Liver (tissue), 8 donors: ENCODE measurements at regions not wholly inside any gene's neighbourhood (a gene's known extent, or its start where the extent isn't known, plus 50 kb on each side); places are given as distances from the start of the nearest gene placed in this dataset.
"Not testable (repeated sequence)": the region's sequence is repeated elsewhere in the genome, so short reads cannot be mapped to it uniquely, and the experiment has no call there.

Experiments used
- DNase-seq: peaks from one replicate; pipeline ENCODE4 v3.0.0-alpha.2; 2017; ENCODE audit warnings: low spot score
- H3K27ac ChIP-seq, 2 donors: one replicate each; pipeline ENCODE4 v1.7.0; 2013; ENCODE audit warnings: inconsistent platforms in 2 of 2, low read length in 2 of 2, control low read depth in 1 of 2, low read depth in 1 of 2, mild to moderate bottlenecking in 1 of 2
- H3K27me3 ChIP-seq, 4 donors: one replicate each; pipeline versions ENCODE4 v1.6.1 to v1.7.0; 2013; ENCODE audit warnings: low read length in 3 of 4, inconsistent platforms in 1 of 4, mild to moderate bottlenecking in 1 of 4, moderate library complexity in 1 of 4; ENCODE audit not compliant: control insufficient read depth in 4 of 4, insufficient read depth in 4 of 4
- H3K36me3 ChIP-seq, 4 donors: one replicate each; pipeline versions ENCODE4 v1.6.1 to v1.7.0; 2013; ENCODE audit warnings: low read length in 3 of 4, mild to moderate bottlenecking in 3 of 4, low read depth in 1 of 4, moderate library complexity in 1 of 4; ENCODE audit not compliant: control insufficient read depth in 4 of 4, insufficient read depth in 3 of 4
- H3K4me1 ChIP-seq, 4 donors: one replicate each; pipeline versions ENCODE4 v1.6.1 to v1.7.0; 2013; ENCODE audit warnings: low read length in 3 of 4, mild to moderate bottlenecking in 3 of 4, moderate library complexity in 1 of 4; ENCODE audit not compliant: control insufficient read depth in 4 of 4, insufficient read depth in 4 of 4
- H3K4me3 ChIP-seq, 3 donors: one replicate each; pipeline versions ENCODE4 v1.6.1 to v1.7.0; 2013; ENCODE audit warnings: low read length in 3 of 3, control low read depth in 1 of 3, low read depth in 1 of 3, mild to moderate bottlenecking in 1 of 3
- H3K9ac ChIP-seq, 2 donors: one replicate each; pipeline ENCODE4 v1.7.0; 2013; ENCODE audit warnings: low read length in 2 of 2, mild to moderate bottlenecking in 2 of 2, moderate library complexity in 2 of 2, control low read depth in 1 of 2, low read depth in 1 of 2
- H3K9me3 ChIP-seq, 4 donors: one replicate each; pipeline versions ENCODE4 v1.6.1 to v1.7.0; 2013; ENCODE audit warnings: low read length in 3 of 4; ENCODE audit not compliant: control insufficient read depth in 4 of 4
- ATF3 ChIP-seq: IDR thresholded peaks from 2 replicates; pipeline ENCODE4 v1.6.1; 2016; ENCODE audit warnings: antibody characterized with exemption
- CTCF ChIP-seq: fragments of 150-350 bp; IDR thresholded peaks from 2 replicates; pipeline ENCODE4 v1.5.1; 2017; ENCODE audit warnings: improper control_type of control experiment, low read depth, low read length; ENCODE audit not compliant: missing input control
- EGR1 ChIP-seq, 2 donors: IDR thresholded peaks; 2 replicates each; pipeline ENCODE4 v1.6.1; 2016 to 2018; ENCODE audit warnings: antibody characterized with exemption in 2 of 2, low read depth in 2 of 2
- FOXA1 ChIP-seq: IDR thresholded peaks from 2 replicates; pipeline ENCODE4 v1.6.1; 2016; ENCODE audit warnings: antibody characterized with exemption
- FOXA2 ChIP-seq: IDR thresholded peaks from 2 replicates; pipeline ENCODE4 v1.6.1; 2016; ENCODE audit warnings: antibody characterized with exemption
- GABPA ChIP-seq, 2 donors: IDR thresholded peaks in 1 of 2; conservative IDR thresholded peaks in 1 of 2; 2 replicates each; pipeline ENCODE4 v1.6.1; 2016; ENCODE audit warnings: antibody characterized with exemption in 2 of 2, mild to moderate bottlenecking in 1 of 2, moderate library complexity in 1 of 2
- HNF4A ChIP-seq, 2 donors: conservative IDR thresholded peaks; 2 replicates each; pipeline ENCODE4 v1.6.1; 2016; ENCODE audit warnings: antibody characterized with exemption in 2 of 2, mild to moderate bottlenecking in 2 of 2
- HNF4G ChIP-seq: IDR thresholded peaks from 2 replicates; pipeline ENCODE4 v1.6.1; 2016; ENCODE audit warnings: antibody characterized with exemption
- JUND ChIP-seq, 2 donors: IDR thresholded peaks; 2 replicates each; pipeline ENCODE4 v1.6.1; 2016; ENCODE audit warnings: antibody characterized with exemption in 2 of 2
- MAX ChIP-seq: IDR thresholded peaks from 2 replicates; pipeline ENCODE4 v1.6.1; 2016; ENCODE audit warnings: antibody characterized with exemption
- NR2F2 ChIP-seq: IDR thresholded peaks from 2 replicates; pipeline ENCODE4 v1.6.1; 2016; ENCODE audit warnings: antibody characterized with exemption
- RAD21 ChIP-seq, 2 donors: IDR thresholded peaks; 2 replicates each; pipeline ENCODE4 v1.6.1; 2016; ENCODE audit warnings: antibody characterized with exemption in 2 of 2, mild to moderate bottlenecking in 2 of 2
- SP1 ChIP-seq: IDR thresholded peaks from 2 replicates; pipeline ENCODE4 v1.6.1; 2018; ENCODE audit warnings: antibody characterized with exemption, mild to moderate bottlenecking
- TAF1 ChIP-seq: conservative IDR thresholded peaks from 2 replicates; pipeline ENCODE4 v1.6.1; 2016; ENCODE audit warnings: antibody characterized with exemption, mild to moderate bottlenecking
- ZBTB33 ChIP-seq: IDR thresholded peaks from 2 replicates; pipeline ENCODE4 v1.6.1; 2016; ENCODE audit warnings: antibody characterized with exemption
- whole genome bisulfite sequencing: extraction: QIAGEN DNeasy Blood & Tissue Kit; methylation state at CpG from one replicate; pipeline ENCODE4 v1.1.7; 2013; 5-methylcytosine and 5-hydroxymethylcytosine counted together
- donor health status: healthy.
- donor health status: healthy.
- donor health status: healthy.
- donor health status: healthy.
- donor health status: healthy.

DNA sequence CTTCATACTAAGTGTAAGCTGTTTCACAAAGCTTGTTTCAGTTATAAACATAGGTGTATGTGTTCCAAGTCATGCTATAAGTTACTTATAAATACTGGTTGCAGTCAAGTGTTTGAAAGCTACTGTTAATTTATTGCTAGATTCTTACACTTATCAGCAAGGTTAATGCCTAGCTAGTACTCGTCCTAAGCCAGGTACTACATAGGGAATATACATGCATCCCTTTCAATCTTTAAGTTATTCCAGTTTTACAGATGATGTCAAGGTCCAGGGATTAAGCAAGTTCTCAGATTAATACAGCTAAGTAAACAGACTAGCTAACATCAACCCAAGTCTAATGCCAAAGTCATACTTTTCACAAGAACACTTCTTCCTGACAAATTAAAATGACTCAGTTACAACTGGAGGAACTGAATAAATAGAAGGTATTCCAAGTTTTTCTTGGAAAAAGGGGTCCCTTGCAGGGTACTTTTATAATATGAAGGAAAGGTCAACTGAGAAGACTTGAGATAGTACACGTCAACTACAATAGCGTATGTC lies 652.2 kb upstream of the USP24 start:
- WGBS, result 93% methylated on average over 3 of the region's 3 CpGs
- H3K36me3 ChIP-seq, result no peaks in the 10 kb centered on the region
- TF ChIP-seq JUND (IDR thresholded peaks at IDR 0.05) (no peak), EGR1 (IDR thresholded peaks at IDR 0.05; ENCODE audit: low read depth in 2 of 2) (no peak), FOXA2 (no peak), NR2F2 (no peak), SP1 (no peak), ATF3 (no peak), MAX (no peak), RAD21 (IDR thresholded peaks at IDR 0.05) (no peak), HNF4A (conservative IDR thresholded peaks at IDR 0.05) (no peak), HNF4G (no peak), GABPA (IDR thresholded peaks at IDR 0.05 in 1 of 2, conservative IDR thresholded peaks at IDR 0.05 in 1 of 2) (no peak)
- H3K4me3 ChIP-seq, result no peak overlapping the region
- H3K9me3 ChIP-seq, result no peaks in the 10 kb centered on the region
- no peak overlapping the region for H3K27ac ChIP-seq
- H3K27me3 ChIP-seq, result no peaks in the 10 kb centered on the region
- no peak overlapping the region for H3K9ac ChIP-seq
- no peaks in the 10 kb centered on the region for H3K4me1 ChIP-seq
- no peak for DNase-seq

DNA sequence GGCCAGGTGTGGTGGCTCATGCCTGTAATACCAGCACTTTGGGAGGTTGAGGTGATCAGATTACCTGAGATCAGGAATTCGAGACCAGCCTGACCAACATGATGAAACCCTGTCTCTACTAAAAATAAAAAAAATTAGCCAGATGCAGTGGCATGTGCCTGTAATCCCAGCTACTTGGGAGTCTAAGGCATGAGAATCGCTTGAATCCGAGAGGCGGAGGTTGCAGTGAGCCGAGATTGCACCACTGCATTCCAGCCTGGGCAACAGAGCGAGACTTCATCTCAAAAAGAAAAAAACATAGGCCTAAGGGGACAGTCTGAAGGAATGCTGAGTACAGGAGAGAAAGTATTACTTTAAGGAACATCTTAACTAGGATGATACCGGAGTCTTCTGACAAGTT lies 650.6 kb upstream of the USP24 start:
- WGBS, result 94% methylated on average over 7 of the region's 7 CpGs
- not testable (repeated sequence) for H3K9ac ChIP-seq, H3K9me3 ChIP-seq, H3K4me1 ChIP-seq, DNase-seq, H3K27ac ChIP-seq, H3K36me3 ChIP-seq, H3K27me3 ChIP-seq, H3K4me3 ChIP-seq

- Histone ChIP-seq H3K4me3 (no peak overlapping the region), H3K36me3 (no peaks in the 10 kb centered on the region), H3K27ac (no peak overlapping the region), H3K27me3 (no peaks in the 10 kb centered on the region), H3K4me1 (no peaks in the 10 kb centered on the region), H3K9me3 (no peaks in the 10 kb centered on the region), H3K9ac (no peak overlapping the region)
- whole genome bisulfite sequencing, result 92% methylated on average over 2 of the region's 2 CpGs
- DNase-seq, result no peak
- TF ChIP-seq EGR1 (IDR thresholded peaks at IDR 0.05; ENCODE audit: low read depth in 2 of 2) (no peak), HNF4G (no peak), TAF1 (no peak), CTCF (no peak), ZBTB33 (no peak), SP1 (no peak), MAX (no peak), FOXA1 (no peak), GABPA (IDR thresholded peaks at IDR 0.05 in 1 of 2, conservative IDR thresholded peaks at IDR 0.05 in 1 of 2) (no peak), RAD21 (IDR thresholded peaks at IDR 0.05) (no peak)
Measured at GRCh38 chr1:55864251-55864650, 649.1 kb upstream of the USP24 start.
